T-helper 1 cell treated with Interleukin-12 subunit alpha and Interleukin-12 subunit beta and Interleukin-4 antibody, amounts not matched to agents 30 μg/mL and 1 μg/mL, for 36 hours (primary cell): ENCODE measurements at regions not wholly inside any gene's neighbourhood (a gene's known extent, or its start where the extent isn't known, plus 50 kb on each side); places are given as distances from the start of the nearest gene placed in this dataset.

Experiments
- H3K27ac Mint-ChIP-seq: one replicate; pipeline ENCODE4 v1.8.0; 2021; ENCODE audit warnings: mild to moderate bottlenecking, mixed read lengths
- H3K27me3 Mint-ChIP-seq: one replicate; pipeline ENCODE4 v1.8.0; 2021; ENCODE audit warnings: low read depth, mixed read lengths
- H3K36me3 Mint-ChIP-seq: one replicate; pipeline ENCODE4 v1.8.0; 2021; ENCODE audit warnings: low read depth, mixed read lengths
- H3K4me1 Mint-ChIP-seq: one replicate; pipeline ENCODE4 v1.8.0; 2021; ENCODE audit warnings: low read depth, mixed read lengths
- H3K4me3 Mint-ChIP-seq: one replicate; pipeline ENCODE4 v1.8.0; 2021; ENCODE audit warnings: mild to moderate bottlenecking, moderate library complexity, mixed read lengths
- H3K9me3 Mint-ChIP-seq: one replicate; pipeline ENCODE4 v1.8.0; 2021; ENCODE audit warnings: mixed read lengths

GRCh38 chr6:166106076-166106686, 61.5 kb downstream of the TBXT start:
- Mint-ChIP-seq H3K9me3 (no peaks in the 10 kb centered on the region), H3K36me3 (no peaks in the 10 kb centered on the region), H3K27ac (no peak overlapping the region), H3K27me3 (peaks cover 9% of the 10 kb centered on the region), H3K4me1 (no peaks in the 10 kb centered on the region), H3K4me3 (no peak overlapping the region)

GRCh38 chr6:166105341-166106075, 62.1 kb downstream of the TBXT start:
- Mint-ChIP-seq H3K4me3 (no peak overlapping the region), H3K27ac (no peak overlapping the region), H3K36me3 (no peaks in the 10 kb centered on the region), H3K9me3 (no peaks in the 10 kb centered on the region), H3K27me3 (peaks cover 8% of the 10 kb centered on the region), H3K4me1 (no peaks in the 10 kb centered on the region)

- Mint-ChIP-seq H3K4me1 (no peaks in the 10 kb centered on the region), H3K4me3 (no peak overlapping the region), H3K9me3 (no peaks in the 10 kb centered on the region), H3K36me3 (no peaks in the 10 kb centered on the region), H3K27ac (no peak overlapping the region), H3K27me3 (peaks cover 1% of the 10 kb centered on the region)
Observed at GRCh38 chr6:166104872-166105271, 62.8 kb downstream of the TBXT start.

GRCh38 chr6:166104107-166104506, 63.5 kb downstream of the TBXT start:
- Mint-ChIP-seq H3K9me3 (no peaks in the 10 kb centered on the region), H3K27ac (no peak overlapping the region), H3K27me3 (no peaks in the 10 kb centered on the region), H3K36me3 (no peaks in the 10 kb centered on the region), H3K4me3 (no peak overlapping the region), H3K4me1 (no peaks in the 10 kb centered on the region)

- Mint-ChIP-seq H3K4me3 (no peak overlapping the region), H3K4me1 (no peaks in the 10 kb centered on the region), H3K36me3 (no peaks in the 10 kb centered on the region), H3K27me3 (peaks cover 5% of the 10 kb centered on the region), H3K9me3 (no peaks in the 10 kb centered on the region), H3K27ac (no peak overlapping the region)
Observed at GRCh38 chr6:166101819-166102419, 65.7 kb downstream of the TBXT start.

DNA sequence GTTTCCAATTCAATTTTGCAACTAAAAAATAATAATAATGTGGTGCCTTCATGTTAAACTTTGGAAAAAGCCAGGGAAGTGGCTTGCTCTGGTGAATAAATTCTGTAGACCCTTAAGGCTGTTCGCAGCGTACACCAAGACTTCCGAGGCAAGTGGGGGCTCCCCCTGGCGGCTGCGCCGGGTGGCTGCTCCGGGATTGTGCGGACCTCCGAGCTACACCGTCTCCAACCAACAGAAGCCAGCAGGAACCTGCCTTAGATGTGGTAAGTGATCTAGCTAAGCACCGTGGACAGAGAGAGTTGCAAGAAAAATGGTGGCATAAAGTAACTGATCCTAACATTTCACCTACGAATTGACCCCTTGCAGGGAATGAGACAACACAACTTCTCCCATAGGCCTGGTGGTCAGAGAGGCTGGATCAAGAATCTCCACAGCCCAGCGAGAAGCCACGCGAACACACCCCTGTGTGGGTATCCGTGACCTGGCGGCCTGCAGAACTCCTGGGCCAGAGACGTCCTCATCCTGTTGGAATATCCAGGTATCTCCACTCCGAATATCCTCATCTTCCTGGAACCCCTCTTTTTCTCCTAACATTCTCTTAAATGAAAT, 69.6 kb downstream of the TBXT start:
- peaks cover 32% of the 10 kb centered on the region for H3K27me3 Mint-ChIP-seq

DNA sequence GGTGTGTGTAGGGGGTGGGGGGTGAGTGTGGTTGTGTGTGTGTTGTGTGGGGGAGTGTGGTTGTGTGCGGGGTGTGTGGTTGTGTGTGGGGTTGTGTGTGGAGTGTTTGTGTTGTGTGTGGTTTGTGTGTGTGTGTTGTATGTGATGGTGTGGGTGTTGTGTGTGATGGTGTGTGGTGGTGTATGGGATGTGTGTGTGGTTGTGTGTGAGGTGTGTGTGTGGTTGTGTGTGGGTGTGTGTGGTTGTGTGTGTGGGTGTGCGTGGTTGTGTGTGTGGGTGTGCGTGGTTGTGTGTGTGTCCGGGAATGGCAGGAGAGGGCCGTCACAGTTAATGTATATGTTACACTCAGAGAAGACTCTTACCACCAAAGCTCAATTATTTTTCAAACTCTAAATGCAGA, 79.8 kb downstream of the TBXT start:
- H3K27me3 Mint-ChIP-seq: peaks cover 1% of the 10 kb centered on the region
- H3K4me3 Mint-ChIP-seq: no peak overlapping the region
- no peak overlapping the region for H3K27ac Mint-ChIP-seq

More for the DNA sequence above, 69.6 kb downstream of the TBXT start:
- H3K27ac Mint-ChIP-seq: no peak overlapping the region
- no peaks in the 10 kb centered on the region for H3K36me3 Mint-ChIP-seq
- no peaks in the 10 kb centered on the region for H3K9me3 Mint-ChIP-seq
- no peak overlapping the region for H3K4me3 Mint-ChIP-seq
- no peaks in the 10 kb centered on the region for H3K4me1 Mint-ChIP-seq

DNA sequence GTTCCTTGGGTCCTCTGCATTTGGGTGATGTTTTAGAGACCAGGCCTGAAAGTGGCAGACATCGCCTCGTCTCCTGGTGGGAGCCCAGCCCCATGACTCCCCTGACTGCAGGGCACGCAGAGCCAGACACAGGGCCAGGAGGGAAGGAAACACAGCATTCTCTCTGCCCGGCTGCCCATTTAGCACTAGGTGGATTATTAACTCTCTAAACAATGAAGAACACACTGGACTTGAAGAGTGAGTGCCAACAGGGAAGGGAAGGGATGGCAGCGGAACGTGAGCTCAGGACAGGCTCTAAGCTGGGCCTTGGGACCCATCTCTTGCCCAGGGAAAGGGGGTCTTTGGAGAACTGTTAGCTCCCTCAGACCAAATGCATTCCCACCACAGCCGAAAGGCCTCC, 80.4 kb downstream of the TBXT start:
- Mint-ChIP-seq H3K27me3 (no peaks in the 10 kb centered on the region), H3K9me3 (no peaks in the 10 kb centered on the region), H3K4me1 (no peaks in the 10 kb centered on the region), H3K4me3 (no peak overlapping the region), H3K36me3 (no peaks in the 10 kb centered on the region), H3K27ac (no peak overlapping the region)

More for the DNA sequence above, 79.8 kb downstream of the TBXT start:
- H3K36me3 Mint-ChIP-seq: no peaks in the 10 kb centered on the region
- H3K4me1 Mint-ChIP-seq: no peaks in the 10 kb centered on the region
- no peaks in the 10 kb centered on the region for H3K9me3 Mint-ChIP-seq

- Mint-ChIP-seq H3K27ac (no peak overlapping the region), H3K4me1 (no peaks in the 10 kb centered on the region), H3K4me3 (no peak overlapping the region), H3K36me3 (no peaks in the 10 kb centered on the region), H3K9me3 (no peaks in the 10 kb centered on the region), H3K27me3 (no peaks in the 10 kb centered on the region)
Observed at GRCh38 chr6:166085500-166085899, 82.2 kb downstream of the TBXT start.

GRCh38 chr6:166084951-166085350, 82.7 kb downstream of the TBXT start:
- no peaks in the 10 kb centered on the region for H3K9me3 Mint-ChIP-seq
- no peak overlapping the region for H3K27ac Mint-ChIP-seq
- no peak overlapping the region for H3K4me3 Mint-ChIP-seq
- no peaks in the 10 kb centered on the region for H3K4me1 Mint-ChIP-seq
- H3K27me3 Mint-ChIP-seq: no peaks in the 10 kb centered on the region
- H3K36me3 Mint-ChIP-seq: no peaks in the 10 kb centered on the region

- Mint-ChIP-seq H3K27me3 (no peaks in the 10 kb centered on the region), H3K27ac (no peak overlapping the region), H3K4me3 (no peak overlapping the region), H3K4me1 (no peaks in the 10 kb centered on the region), H3K9me3 (no peaks in the 10 kb centered on the region), H3K36me3 (no peaks in the 10 kb centered on the region)
Observed at GRCh38 chr6:166079841-166080240, 87.8 kb downstream of the TBXT start.

DNA sequence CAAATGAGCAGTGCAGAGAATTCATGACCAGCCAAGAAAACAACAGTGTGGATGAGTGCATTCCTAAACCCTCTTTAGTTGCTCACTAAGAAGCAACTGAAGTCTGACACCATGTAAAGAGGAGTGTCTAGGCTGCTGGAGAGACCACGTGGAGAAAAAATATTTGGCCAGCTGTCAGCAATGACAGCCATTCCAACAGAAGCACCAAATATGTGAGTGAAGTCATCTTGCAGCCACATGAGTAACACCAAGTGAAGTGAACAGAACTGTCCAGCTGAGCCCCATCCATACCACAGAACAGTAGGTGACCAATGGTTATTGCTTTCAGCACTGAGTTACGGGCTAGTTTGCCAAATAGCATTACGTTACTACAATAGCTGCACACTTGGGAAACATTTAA, 89.4 kb downstream of the TBXT start:
- Mint-ChIP-seq H3K36me3 (no peaks in the 10 kb centered on the region), H3K4me3 (no peak overlapping the region), H3K27me3 (no peaks in the 10 kb centered on the region), H3K9me3 (no peaks in the 10 kb centered on the region), H3K27ac (no peak overlapping the region), H3K4me1 (no peaks in the 10 kb centered on the region)

DNA sequence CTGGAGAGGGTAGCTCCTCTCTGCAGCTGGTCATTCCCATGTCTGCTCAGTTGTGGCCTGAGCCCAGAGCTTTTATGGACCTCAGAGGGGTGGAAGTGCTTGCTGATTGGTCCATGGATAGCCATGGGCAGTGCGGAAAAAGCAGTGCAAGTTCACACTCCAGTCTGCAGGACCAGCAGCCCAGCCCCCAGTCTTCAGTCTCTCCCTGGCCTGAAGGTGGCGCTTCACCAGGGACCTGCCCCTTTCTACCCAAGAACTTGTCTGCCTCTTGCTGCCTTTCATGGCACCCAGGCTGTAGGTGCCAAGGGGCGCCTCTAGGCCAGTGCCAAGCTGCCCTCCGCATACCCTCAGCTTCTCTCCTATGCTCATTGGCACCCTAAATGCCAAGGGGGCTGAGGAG, 91.0 kb downstream of the TBXT start:
- Mint-ChIP-seq H3K27ac (no peak overlapping the region), H3K27me3 (no peaks in the 10 kb centered on the region), H3K4me1 (no peaks in the 10 kb centered on the region), H3K9me3 (no peaks in the 10 kb centered on the region), H3K36me3 (no peaks in the 10 kb centered on the region), H3K4me3 (no peak overlapping the region)

- H3K27ac Mint-ChIP-seq: no peak overlapping the region
- H3K9me3 Mint-ChIP-seq: peaks cover 1% of the 10 kb centered on the region
- H3K4me1 Mint-ChIP-seq: no peaks in the 10 kb centered on the region
- H3K27me3 Mint-ChIP-seq: no peaks in the 10 kb centered on the region
- no peaks in the 10 kb centered on the region for H3K36me3 Mint-ChIP-seq
- H3K4me3 Mint-ChIP-seq: no peak overlapping the region
Observed at GRCh38 chr6:166075925-166076324, 91.7 kb downstream of the TBXT start.

DNA sequence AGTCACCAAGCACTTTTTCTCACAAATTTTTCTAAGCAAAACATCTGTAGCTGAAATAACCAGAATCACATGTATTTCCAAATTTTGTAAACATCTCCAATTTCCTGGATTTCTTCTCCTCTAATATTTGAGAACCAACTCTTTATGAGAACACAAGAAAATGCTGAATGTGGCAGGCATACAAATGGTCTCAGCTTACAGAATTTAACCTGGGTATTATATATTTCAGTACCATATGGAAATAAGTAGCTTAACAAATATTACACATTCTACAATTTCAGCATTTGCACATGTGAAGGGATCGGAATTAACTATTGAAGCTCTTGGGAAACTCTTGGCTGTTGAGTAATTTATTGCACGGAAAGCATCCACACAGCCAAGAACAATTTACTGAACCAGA, 92.5 kb downstream of the TBXT start:
- peaks cover 8% of the 10 kb centered on the region for H3K9me3 Mint-ChIP-seq
- H3K36me3 Mint-ChIP-seq: no peaks in the 10 kb centered on the region
- no peak overlapping the region for H3K4me3 Mint-ChIP-seq
- H3K27me3 Mint-ChIP-seq: no peaks in the 10 kb centered on the region
- H3K27ac Mint-ChIP-seq: no peak overlapping the region
- no peaks in the 10 kb centered on the region for H3K4me1 Mint-ChIP-seq
